ENCODE measurements at regions not wholly inside any gene's neighbourhood (a gene's known extent, or its start where the extent isn't known, plus 50 kb on each side); places are given as distances from the start of the nearest gene placed in this dataset.
A peak's percentile ranks its signal among the peaks of the same experiment; 100 is the strongest.
"Not testable (repeated sequence)": the region's sequence is repeated elsewhere in the genome, so short reads cannot be mapped to it uniquely, and the experiment has no call there.

DNA sequence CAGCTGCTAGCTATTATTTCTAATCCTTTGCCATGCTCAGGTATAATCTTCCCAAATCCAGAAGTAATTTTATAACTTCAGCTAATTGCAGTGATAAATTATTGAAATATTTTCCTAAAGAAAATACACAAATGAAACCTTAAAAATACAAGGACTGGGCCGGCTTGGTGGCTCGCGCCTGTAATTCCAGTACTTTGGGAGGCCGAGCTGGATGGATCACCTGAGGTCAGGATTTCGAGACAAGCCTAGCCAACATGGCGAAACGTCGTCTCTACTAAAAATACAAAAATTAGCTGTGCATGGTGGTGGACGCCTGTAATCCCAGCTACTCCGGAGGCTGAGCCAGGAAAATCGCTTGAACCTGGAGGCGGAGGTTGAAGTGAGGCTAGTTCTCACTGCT is 609.2 kb upstream of the POTED start:
- H3K27ac ChIP-seq, result not testable (repeated sequence)

DNA sequence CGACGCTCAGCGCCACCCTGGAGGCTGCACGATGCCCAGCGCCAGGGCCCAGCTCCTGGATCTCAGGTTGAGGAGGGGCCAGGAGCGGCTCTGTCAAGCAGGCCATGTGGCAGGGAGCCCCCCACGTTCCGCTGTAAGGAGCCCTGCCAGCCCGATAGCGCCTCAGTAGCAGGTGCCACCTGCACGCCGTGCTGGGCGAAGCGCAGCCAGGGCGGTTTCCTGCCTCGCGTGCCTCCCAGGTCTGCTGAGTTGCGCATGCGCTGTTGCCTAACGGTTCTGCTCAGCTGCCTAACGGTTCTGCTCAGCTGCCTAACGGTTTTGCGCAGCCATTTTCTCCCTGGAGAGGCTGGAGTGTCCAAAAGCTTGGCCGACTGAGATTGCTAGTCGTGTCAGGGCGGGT is 571.9 kb upstream of the POTED start:
- H3K27ac ChIP-seq, result not testable (repeated sequence)

- 0 out of 2 replicates have a peak, but pooled peaks have one; percentile 15 for TF ChIP-seq CTCF (conservative IDR thresholded peaks at IDR 0.05)
- not testable (repeated sequence) for H3K27ac ChIP-seq
Observed at GRCh38 chr21:13052816-13053215, 556.8 kb upstream of the POTED start.
